A549 (cell line): ENCODE measurements at regions not wholly inside any gene's neighbourhood (a gene's known extent, or its start where the extent isn't known, plus 50 kb on each side); places are given as distances from the start of the nearest gene placed in this dataset.

Experiments
- CTCF ChIP-seq: fragments of >200 bp; sonication (Bioruptor Twin); formaldehyde crosslinking; IDR thresholded peaks from 3 replicates; pipeline ENCODE4 v1.5.1; 2016
- EP300 ChIP-seq, 2 experiments: fragments of >200 bp; sonication (Bioruptor Twin); formaldehyde crosslinking; IDR thresholded peaks; 2 replicates in 1 of 2; 3 replicates in 1 of 2; pipeline ENCODE4 v1.6.1; 2016 to 2017
- MAX ChIP-seq: IDR thresholded peaks from 2 replicates; pipeline ENCODE4 v1.6.1; 2012

- TF ChIP-seq CTCF (no peak), MAX (no peak), EP300 (IDR thresholded peaks at IDR 0.05) (no peak)
These were observed 89.0 kb upstream of the SEC11C start for GRCh38 chr18:59050661-59051057.
